GM21717 (cell line): ENCODE measurements at regions not wholly inside any gene's neighbourhood (a gene's known extent, or its start where the extent isn't known, plus 50 kb on each side); places are given as distances from the start of the nearest gene placed in this dataset.
"Not testable (repeated sequence)": the region's sequence is repeated elsewhere in the genome, so short reads cannot be mapped to it uniquely, and the experiment has no call there.

ENCODE experiments used
- ATAC-seq: cut with Tn5 transposase; IDR thresholded peaks from one replicate; pipeline ENCODE4 v1.9.1; 2021; ENCODE audit warnings: mild to moderate bottlenecking, moderate library complexity; ENCODE audit not compliant: unreplicated experiment

GRCh38 chrX:121407627-121408026, 360.2 kb downstream of the GLUD2 start:
- ATAC-seq = no peak

- ATAC-seq = not testable (repeated sequence)
These were observed 384.1 kb downstream of the GLUD2 start for GRCh38 chrX:121431514-121431913.

GRCh38 chrX:121433289-121433688, 385.9 kb downstream of the GLUD2 start:
- ATAC-seq = no peak

GRCh38 chrX:121437666-121438065, 390.3 kb downstream of the GLUD2 start:
- ATAC-seq = not testable (repeated sequence)

GRCh38 chrX:121455890-121456289, 408.5 kb downstream of the GLUD2 start:
- peak; percentile 55 for ATAC-seq

GRCh38 chrX:121456315-121456714, 408.9 kb downstream of the GLUD2 start:
- ATAC-seq = peak; percentile 95

- no peak for ATAC-seq
These were observed 409.7 kb downstream of the GLUD2 start for GRCh38 chrX:121457096-121457495.

GRCh38 chrX:121479406-121479805, 432.0 kb downstream of the GLUD2 start:
- ATAC-seq = no peak

GRCh38 chrX:121496966-121497365, 449.6 kb downstream of the GLUD2 start:
- ATAC-seq = no peak

- no peak for ATAC-seq
These were observed 456.7 kb downstream of the GLUD2 start for GRCh38 chrX:121504153-121504552.

GRCh38 chrX:121546317-121546716, 498.9 kb downstream of the GLUD2 start:
- no peak for ATAC-seq

GRCh38 chrX:121558886-121559285, 511.5 kb downstream of the GLUD2 start:
- no peak for ATAC-seq

- no peak for ATAC-seq
These were observed 515.2 kb downstream of the GLUD2 start for GRCh38 chrX:121562616-121563015.

GRCh38 chrX:121569609-121570008, 522.2 kb downstream of the GLUD2 start:
- peak; percentile 87 for ATAC-seq

GRCh38 chrX:121570072-121570841, 522.8 kb downstream of the GLUD2 start:
- peak; percentile 71 for ATAC-seq

GRCh38 chrX:121571333-121571732, 523.9 kb downstream of the GLUD2 start:
- no peak for ATAC-seq

- ATAC-seq = not testable (repeated sequence)
These were observed 527.0 kb downstream of the GLUD2 start for GRCh38 chrX:121574384-121574783.

- ATAC-seq = peak; percentile 74
These were observed 531.8 kb downstream of the GLUD2 start for GRCh38 chrX:121579016-121579760.

- no peak for ATAC-seq
These were observed 534.5 kb downstream of the GLUD2 start for GRCh38 chrX:121581885-121582284.

- ATAC-seq = no peak
These were observed 538.2 kb downstream of the GLUD2 start for GRCh38 chrX:121585626-121586025.

- no peak for ATAC-seq
These were observed 545.5 kb downstream of the GLUD2 start for GRCh38 chrX:121592884-121593283.

- no peak for ATAC-seq
These were observed 550.9 kb downstream of the GLUD2 start for GRCh38 chrX:121598356-121598755.
